Activated B cell treated with CpG ODN at 0.5 μM for 24 hours (primary cell): ENCODE measurements at regions not wholly inside any gene's neighbourhood (a gene's known extent, or its start where the extent isn't known, plus 50 kb on each side); places are given as distances from the start of the nearest gene placed in this dataset.

ENCODE experiments used
- ATAC-seq: fragments of 200-7000 bp; cut with Tn5 transposase; one replicate; pipeline ENCODE4 v1.10.0; 2021; ENCODE audit warnings: low read depth, mild to moderate bottlenecking, moderate library complexity
- CTCF ChIA-PET: fragments of 350-600 bp; sonication (Branson Sonifier 250); formaldehyde crosslinking; loops from one replicate; lab custom pipeline; 2021; ENCODE audit warnings: antibody characterized with exemption; lab: Charles Lee
- POLR2A ChIA-PET: fragments of 350-600 bp; sonication (Branson Sonifier 250); formaldehyde crosslinking; loops from one replicate; lab custom pipeline; 2021; ENCODE audit warnings: antibody characterized with exemption; lab: Charles Lee
- DNase-seq: peaks from one replicate; pipeline ENCODE4 v3.0.0; 2022
- H3K27ac Mint-ChIP-seq: one replicate; pipeline ENCODE4 v1.8.0; 2020; ENCODE audit warnings: mixed read lengths
- H3K27me3 Mint-ChIP-seq: one replicate; pipeline ENCODE4 v1.8.0; 2021; ENCODE audit warnings: mixed read lengths
- H3K36me3 Mint-ChIP-seq: one replicate; pipeline ENCODE4 v1.8.0; 2021; ENCODE audit warnings: low read depth, mixed read lengths
- H3K4me1 Mint-ChIP-seq: one replicate; pipeline ENCODE4 v1.8.0; 2021; ENCODE audit warnings: mixed read lengths
- H3K4me3 Mint-ChIP-seq: one replicate; pipeline ENCODE4 v1.8.0; 2020; ENCODE audit warnings: mild to moderate bottlenecking, mixed read lengths
- H3K9me3 Mint-ChIP-seq: one replicate; pipeline ENCODE4 v1.8.0; 2020; ENCODE audit warnings: mixed read lengths
- CTCF ChIP-seq: fragments of 200-600 bp; IDR thresholded peaks from one replicate; pipeline ENCODE4 v1.8.0; 2022; ENCODE audit warnings: antibody characterized with exemption, mild to moderate bottlenecking
- intact Hi-C: fragments of 100-400 bp; cut with micrococcal nuclease; formaldehyde crosslinking; loops from one replicate; pipeline ENCODE4 v1.15.1; 2024

GRCh38 chr11:91239359-91239758 is 985.3 kb upstream of the FAT3 start:
- ChIA-PET POLR2A (no interaction called here), CTCF (no interaction called here)
- no peak overlapping the region for H3K27ac Mint-ChIP-seq
- intact Hi-C loops = no loop called here
- no peaks in the 10 kb centered on the region for H3K4me1 Mint-ChIP-seq
- ATAC-seq = no peak
- H3K36me3 Mint-ChIP-seq = no peaks in the 10 kb centered on the region
- no peak for TF ChIP-seq CTCF
- no peak for DNase-seq
- H3K4me3 Mint-ChIP-seq = no peak overlapping the region
- H3K9me3 Mint-ChIP-seq = peaks cover 3% of the 10 kb centered on the region
- H3K27me3 Mint-ChIP-seq = no peaks in the 10 kb centered on the region

DNA sequence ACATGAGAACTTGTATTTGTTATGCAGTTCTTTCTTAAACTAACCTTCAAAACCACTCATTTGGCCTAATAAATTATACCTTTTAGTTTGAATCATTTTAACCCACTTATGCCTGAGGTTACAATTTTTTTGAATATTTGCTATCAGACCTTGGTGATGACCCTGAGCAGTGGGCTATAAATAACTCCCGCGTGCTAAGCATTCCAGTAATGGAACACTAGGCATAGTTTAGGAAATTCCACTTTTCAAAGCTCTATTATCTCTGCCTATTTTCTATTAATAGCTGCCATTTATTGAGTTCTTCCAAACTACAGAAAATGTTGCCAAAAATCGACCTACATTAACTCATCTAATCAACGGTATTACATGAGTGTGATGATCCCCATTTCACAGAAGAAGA is 993.4 kb upstream of the FAT3 start:
- TF ChIP-seq CTCF = no peak
- no peaks in the 10 kb centered on the region for H3K4me1 Mint-ChIP-seq
- DNase-seq (no peak), ATAC-seq (no peak)
- intact Hi-C loops = no loop called here
- H3K36me3 Mint-ChIP-seq = no peaks in the 10 kb centered on the region
- H3K4me3 Mint-ChIP-seq = no peak overlapping the region
- no peaks in the 10 kb centered on the region for H3K27me3 Mint-ChIP-seq
- CTCF ChIA-PET = no interaction called here
- peaks cover 3% of the 10 kb centered on the region for H3K9me3 Mint-ChIP-seq
- no peak overlapping the region for H3K27ac Mint-ChIP-seq
- POLR2A ChIA-PET = no interaction called here

GRCh38 chr11:91230647-91231046 is 994.0 kb upstream of the FAT3 start:
- H3K27me3 Mint-ChIP-seq = no peaks in the 10 kb centered on the region

DNA sequence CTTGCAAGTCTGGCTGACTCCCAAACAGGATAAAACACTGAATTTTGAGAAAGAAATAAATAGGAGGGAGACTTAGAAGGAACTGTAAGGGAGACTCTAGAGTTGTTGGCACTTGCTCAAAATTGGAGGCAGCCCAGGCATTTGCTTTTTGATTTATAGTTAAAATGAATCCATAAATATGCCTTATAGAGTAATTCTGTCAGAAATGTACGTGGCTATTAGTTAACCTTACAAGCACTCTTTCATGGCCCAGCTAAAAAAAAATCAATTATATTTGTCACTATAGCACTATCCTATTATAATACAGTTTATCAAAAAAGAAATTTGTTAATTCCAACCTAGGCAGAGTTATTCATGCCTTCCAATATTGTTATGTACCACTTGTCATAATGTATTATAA is 1000.0 kb upstream of the CHORDC1 start:
- no peaks in the 10 kb centered on the region for H3K4me1 Mint-ChIP-seq
- no peaks in the 10 kb centered on the region for H3K36me3 Mint-ChIP-seq
- no peak for TF ChIP-seq CTCF
- no peak overlapping the region for H3K27ac Mint-ChIP-seq
- no peaks in the 10 kb centered on the region for H3K27me3 Mint-ChIP-seq
- ChIA-PET POLR2A (no interaction called here), CTCF (no interaction called here)
- intact Hi-C loops = no loop called here
- H3K4me3 Mint-ChIP-seq = no peak overlapping the region
- no peak for ATAC-seq
- H3K9me3 Mint-ChIP-seq = peaks cover 5% of the 10 kb centered on the region
- DNase-seq = no peak

More at GRCh38 chr11:91230647-91231046, 994.0 kb upstream of the FAT3 start:
- ATAC-seq (no peak), DNase-seq (no peak)
- CTCF ChIA-PET = no interaction called here
- no peak for TF ChIP-seq CTCF
- Mint-ChIP-seq H3K9me3 (peaks cover 4% of the 10 kb centered on the region), H3K4me3 (no peak overlapping the region), H3K4me1 (no peaks in the 10 kb centered on the region), H3K36me3 (no peaks in the 10 kb centered on the region), H3K27ac (no peak overlapping the region)
- POLR2A ChIA-PET = no interaction called here
- intact Hi-C loops = no loop called here

- Mint-ChIP-seq H3K4me3 (no peak overlapping the region), H3K9me3 (peaks cover 2% of the 10 kb centered on the region), H3K4me1 (no peaks in the 10 kb centered on the region), H3K36me3 (no peaks in the 10 kb centered on the region), H3K27me3 (no peaks in the 10 kb centered on the region), H3K27ac (no peak overlapping the region)
- ATAC-seq (no peak), DNase-seq (no peak)
- intact Hi-C loops = no loop called here
- POLR2A ChIA-PET = no interaction called here
- CTCF ChIA-PET = no interaction called here
- no peak for TF ChIP-seq CTCF
Measured at GRCh38 chr11:91220476-91221202, 997.8 kb upstream of the CHORDC1 start.
